Activated T-cell treated with anti-CD3 and anti-CD28 coated beads, Interleukin-2, amount 50 U/mL, for 48 hours (primary cell): ENCODE measurements at regions not wholly inside any gene's neighbourhood (a gene's known extent, or its start where the extent isn't known, plus 50 kb on each side); places are given as distances from the start of the nearest gene placed in this dataset.

Source experiments
- DNase-seq, 2 experiments: peaks; one replicate each; pipeline ENCODE4 v3.0.0-alpha.2; 2020

DNA sequence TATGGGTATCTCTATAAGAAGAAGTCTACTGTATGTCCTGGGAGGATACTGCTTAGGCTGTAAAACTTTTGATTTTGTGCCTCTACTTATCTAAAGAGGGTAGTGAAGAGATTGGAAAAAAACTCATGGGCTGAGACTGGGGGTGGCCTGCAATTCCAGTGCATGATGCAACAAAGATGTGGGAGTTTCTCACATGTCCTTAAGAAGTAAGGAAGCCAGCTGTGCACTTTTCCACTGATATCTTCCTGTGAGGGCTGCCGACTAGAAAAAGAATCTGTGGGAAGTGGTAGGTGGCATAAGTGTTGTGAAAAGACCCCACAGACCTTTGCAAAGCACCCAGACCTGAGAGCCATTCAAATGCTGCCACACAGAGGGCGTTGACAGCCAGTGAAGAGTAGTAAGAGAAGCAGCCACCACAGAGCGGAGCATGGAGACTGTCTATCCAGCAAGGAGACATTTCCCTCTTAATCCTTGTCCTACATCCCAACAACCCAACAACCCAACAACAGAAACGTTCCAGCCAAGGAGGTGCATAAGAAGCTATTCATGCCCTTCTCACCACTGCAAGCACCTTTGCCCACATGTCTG is 65.1 kb downstream of the PFDN4 start:
- DNase-seq: no peak

DNA sequence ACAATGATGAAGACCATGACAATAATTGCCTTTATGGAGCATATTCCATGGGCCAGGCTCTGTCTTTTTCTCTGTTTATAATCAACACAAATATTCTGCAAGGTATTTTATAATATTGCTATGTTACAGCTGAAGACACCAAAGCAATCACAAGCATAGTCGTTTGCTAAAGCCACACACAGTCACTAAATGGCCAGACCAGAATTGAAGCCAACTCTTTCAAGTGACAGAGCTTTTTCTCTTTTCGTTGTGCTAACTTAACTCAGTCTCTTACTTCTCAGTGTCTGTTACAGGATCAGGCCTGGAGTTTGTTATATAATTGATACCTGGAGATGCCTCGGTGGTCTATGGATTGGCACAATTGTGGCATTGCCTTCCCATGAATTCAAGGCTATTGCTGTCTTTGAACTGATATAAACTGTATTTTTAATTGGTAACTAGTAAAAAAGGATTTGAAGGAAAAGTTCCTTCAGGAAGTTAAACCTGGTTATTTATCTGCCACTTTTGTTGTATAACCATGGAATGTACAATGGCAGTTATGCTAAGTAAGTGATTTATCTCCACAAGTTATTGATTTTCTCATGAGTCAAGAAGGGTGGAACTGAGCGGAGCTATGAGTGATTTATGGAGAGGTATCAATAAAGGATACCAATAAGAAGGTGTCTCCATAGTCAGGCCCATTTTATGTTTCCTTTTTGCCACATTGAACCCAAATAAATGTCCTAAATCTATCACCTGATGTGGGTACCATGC is 67.6 kb downstream of the PFDN4 start:
- no peak for DNase-seq

DNA sequence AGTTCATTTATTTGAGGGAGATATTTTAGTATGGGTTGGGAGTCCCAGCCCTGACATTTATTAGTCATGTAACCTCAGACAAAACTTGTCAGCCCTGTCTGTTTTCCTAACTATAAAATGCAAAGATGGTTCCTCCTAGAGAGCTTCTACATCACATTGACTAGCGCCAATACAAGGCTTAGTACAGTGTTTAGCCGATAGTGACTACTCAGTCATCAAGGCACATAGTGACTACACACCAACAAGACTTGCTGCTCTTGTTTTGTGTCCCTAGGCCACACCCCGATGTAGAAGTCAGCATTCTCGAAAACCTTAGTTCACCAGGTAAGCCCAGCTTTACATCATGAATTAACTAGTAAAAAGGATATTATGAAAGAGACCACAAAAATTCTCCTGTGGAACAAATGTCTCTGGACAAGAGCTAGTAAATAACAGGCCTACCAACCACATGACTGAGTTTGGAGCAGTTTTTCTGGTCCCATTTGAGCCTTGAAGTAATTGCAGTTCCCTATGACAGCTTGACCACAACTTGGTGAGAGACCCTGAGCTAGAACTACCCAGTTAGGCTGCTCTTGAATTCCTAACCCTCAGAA is 68.8 kb downstream of the PFDN4 start:
- DNase-seq: no peak

DNA sequence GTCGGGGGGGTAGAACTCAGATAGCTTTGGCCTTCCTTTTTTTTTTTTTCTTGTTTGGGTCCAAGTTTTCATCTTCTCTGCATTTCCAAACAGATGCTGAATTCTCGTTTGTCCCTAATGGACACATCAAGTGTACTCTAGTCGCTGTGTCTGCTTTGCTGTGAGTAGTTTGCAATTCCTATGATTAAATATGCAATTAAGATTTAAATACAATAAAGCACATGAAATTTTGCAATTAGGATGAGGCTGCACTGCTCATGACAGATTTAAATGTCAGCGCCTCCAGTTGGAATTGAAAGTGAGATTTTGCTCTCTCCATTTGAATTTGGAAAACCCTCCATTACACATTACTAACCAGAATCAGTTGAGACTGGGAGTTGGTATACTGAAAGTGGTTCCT is 70.4 kb downstream of the PFDN4 start:
- DNase-seq: no peak

DNA sequence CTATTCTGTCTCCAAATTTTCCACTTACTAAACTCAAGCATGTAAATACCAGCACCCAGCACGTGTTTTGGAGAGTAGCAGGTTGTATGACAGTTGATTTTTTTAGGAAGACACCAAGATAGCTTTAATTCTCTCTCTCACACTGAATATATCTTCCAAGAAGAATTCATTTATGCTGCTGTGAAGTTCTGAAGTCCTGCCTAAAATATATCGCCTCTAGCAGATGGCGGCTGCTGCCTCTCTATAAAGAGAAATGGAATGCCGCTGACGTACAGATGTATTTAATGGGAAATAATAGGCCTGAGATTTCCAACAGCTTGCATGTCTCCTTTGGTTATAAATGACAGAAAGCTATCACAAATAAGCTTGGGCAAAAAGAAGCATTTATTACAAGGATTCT is 74.7 kb downstream of the PFDN4 start:
- no peak for DNase-seq

DNA sequence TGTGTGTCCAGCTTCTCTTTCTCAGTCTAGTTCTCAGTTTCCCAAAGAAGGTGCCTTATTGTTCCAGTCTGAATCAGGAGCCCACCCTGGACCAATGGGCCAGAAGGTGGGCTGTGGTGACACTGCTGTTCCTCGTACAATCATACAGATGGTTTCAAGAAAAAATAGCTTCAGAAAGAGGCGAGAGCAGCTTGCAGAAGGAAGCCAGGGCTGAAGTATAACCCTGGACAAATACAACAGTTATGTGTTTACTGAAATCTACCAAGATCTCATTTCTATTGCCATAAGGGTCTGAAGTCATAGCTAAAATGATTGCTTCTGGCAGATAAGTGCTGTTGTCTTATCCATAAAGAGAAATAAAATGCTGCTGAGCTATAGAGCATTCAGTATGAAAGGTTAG is 75.4 kb downstream of the PFDN4 start:
- DNase-seq: no peak

DNA sequence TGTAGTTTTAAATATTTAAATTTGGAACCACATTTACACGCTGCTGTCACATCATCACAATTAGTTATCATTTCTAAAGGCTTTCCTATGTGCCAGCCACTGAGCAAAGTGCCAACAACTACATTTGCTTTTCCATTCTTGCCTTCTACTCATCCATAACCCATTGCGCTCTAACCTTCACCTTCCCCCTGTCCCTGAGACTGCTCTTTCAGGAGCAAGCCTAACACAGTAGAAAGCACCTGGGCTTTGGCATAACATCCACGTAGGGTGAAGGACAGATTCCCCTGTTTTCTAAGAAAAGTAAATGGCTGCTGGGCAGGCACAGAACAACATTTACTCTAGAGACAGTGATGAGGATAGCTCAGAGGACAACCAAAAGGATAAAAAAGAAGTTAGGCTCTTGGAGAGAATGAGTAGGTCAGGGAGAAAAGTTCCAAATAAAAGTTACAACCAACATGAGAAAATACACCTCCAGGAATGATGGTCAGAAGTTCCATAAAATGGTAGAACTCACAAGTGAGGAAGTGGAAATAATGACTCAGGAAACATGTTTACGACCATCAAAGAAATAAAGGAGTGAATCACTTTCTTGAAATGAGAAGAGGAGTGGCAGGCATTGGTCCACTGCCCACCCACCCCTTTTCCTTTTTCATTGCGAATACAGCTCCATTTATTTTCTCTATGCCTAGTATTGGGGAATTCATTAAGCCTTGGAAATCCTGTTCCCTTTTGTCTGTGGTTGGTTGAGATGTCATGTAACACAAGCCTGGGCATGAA is 77.2 kb downstream of the PFDN4 start:
- DNase-seq: peak; percentile 45 to 48

DNA sequence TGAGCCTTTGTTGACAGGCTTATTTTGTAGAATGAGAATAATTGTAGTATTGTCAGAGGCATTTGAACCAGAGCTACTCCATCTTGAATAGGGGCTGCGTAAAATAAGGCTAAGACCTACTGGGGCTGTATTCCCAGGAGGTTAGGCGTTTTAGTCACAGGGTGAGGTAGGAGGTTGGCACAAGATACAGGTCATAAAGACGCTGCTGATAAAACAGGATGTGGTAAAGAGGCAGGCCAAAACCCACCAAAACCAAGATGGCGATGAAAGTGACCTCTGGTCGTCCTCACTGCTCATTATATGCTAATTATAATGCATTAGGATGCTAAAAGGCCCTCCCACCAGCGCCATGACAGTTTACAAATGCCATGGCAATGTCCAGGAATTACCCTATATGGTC is 82.7 kb downstream of the PFDN4 start:
- DNase-seq: no peak

DNA sequence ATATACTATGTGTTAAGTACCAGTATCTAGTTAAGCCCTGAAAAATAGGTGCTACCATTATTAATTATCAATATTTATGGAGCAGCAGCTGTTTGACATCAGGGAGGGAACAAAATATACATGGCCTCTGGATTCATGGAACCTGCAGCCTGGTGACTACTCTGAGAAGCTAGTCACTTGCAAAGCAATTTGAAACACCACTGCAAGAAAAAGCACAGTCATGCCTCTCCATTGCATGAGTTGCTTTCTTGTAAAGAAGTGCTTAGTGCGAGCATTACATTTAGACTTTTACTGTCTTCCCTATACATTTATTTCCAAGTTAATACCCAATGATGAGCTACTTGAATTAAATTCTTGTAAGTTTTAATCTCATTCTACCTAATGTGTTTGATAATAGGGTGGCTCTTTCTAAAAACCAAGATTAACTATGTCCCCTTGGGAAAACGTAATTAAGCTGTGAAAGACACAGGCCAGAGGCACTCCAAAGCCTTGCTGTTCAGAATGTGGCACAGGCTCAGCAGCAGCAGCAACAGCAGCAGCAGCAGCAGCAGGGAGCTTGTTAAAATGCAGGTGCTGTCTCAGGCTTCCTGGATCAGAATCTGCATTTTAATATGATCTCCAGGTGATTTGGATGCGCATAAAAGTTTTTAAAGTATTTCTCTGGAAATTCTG is 83.6 kb downstream of the PFDN4 start:
- DNase-seq: no peak

DNA sequence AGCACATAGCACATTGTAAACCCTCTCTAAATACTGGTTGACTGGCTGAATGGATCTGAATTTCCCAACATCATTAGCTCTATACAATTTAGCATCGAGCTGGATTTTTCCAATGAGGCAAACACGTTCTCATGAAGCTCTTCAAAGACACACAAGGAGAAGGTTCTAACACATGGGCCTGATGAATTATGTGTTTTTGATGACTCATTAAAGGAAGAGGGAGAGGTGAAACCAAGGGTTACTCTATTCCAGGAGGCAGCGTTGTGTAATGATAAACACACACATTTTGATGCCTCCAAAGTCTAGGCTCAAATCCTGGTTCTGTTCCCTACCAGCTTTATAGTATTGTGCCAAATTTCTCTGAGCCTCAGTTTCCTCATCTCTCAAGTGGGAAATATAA is 84.3 kb downstream of the PFDN4 start:
- DNase-seq: no peak

DNA sequence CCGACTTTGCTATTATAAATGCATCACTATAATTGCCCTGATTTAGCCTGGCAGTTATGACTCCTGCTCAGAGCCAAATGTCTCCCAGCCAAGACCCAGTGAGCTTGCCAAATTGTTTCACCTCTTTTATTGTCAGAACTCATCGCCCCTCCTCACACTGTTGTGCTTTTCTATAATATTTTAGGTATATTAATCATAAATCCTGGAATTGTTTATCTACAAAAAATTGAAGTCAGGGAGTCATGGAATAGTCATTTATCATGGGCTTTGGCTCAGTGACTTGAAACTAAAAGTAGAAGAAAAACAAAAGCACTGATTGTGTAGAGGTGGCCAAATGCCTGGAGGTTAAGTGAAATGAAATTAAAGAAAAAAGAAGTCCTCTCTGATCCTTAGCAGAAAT is 85.6 kb downstream of the PFDN4 start:
- DNase-seq: no peak

DNA sequence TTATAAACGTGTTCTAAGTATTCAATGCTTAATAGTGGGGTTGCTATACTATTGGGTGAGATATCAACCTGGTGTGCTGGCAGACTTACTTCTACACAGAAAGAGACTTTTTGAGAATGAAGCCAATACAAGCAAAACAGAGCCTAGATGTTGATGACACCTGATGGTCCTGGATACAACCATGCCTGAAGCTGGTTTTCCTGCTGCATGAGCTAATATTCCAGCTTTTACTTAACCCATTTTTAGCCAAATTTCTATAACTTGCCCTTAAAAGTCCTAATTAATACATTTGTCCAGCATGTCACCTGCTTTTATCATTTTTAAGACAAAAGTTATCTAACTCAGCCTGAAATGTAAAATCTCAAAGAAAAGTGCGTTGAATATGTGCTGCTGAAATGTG is 86.2 kb downstream of the PFDN4 start:
- no peak for DNase-seq

DNA sequence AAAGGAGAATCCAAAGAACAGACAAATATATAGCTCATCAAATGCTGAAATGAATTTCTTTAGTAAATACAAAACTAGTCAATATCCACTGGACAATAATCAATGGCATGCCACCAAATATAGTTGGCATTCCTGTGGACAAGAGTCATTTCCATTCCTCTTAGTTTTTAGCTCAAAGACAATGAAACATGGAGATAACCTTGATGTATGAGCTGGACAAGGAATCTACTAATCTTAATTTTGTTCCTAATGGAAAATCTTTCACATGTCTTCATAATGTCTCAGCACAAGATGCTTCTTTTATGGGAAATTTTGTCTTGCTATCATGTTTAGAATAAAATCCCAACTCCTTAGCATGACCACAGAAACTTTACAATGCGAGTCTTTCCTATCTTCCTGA is 87.8 kb downstream of the PFDN4 start:
- no peak for DNase-seq

DNA sequence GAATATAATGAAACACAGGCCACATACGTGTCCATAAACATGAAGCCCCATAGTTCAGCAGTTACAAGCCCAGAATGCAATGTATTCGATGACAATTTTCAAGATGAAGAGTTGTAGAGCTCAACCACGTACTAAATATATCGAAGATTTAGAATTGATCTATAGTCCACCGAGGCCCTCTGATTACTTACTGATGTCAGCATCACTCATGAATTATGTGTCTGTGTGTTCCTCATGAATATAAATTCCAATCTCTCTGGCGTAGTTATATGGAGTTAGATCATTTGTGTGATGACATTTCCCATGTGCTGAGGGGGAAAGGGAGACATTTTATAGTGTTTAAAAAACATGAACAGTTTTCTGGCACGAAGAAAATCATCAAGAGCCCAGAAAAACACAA is 97.5 kb downstream of the PFDN4 start:
- no peak for DNase-seq

DNA sequence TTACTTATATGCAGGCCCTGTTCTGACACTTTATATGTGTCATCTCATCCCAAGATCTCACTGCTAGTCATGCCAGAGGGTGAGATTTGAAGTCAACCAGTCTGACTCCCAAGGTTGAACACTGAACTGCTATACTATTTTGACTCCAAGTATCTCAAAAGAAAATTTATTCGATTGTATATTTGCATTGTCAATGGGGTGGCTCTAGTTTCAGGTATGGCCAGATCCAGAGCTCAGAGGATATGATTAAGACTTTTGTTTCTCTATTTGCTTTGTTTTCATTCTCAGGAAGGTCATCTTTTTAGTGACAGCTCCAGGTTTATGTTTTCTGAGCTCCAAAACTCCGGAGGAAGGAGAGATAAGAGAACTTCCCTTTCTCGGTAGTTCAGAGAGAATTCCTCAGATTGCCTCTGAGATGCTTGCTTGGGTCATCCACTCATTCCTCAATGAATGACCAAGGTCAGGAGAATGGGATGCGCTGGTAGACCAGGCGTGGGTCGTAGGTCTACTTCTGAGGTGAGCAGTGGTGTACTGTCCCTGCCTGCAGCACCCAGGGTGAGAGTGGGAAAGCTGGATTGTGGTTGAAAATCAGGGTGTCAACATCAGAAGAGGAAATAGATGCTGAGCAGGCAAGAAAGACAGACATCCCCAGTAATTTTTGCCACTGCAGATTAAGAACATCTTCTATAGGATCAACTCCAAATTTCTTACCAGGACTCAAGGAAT is 99.3 kb downstream of the PFDN4 start:
- no peak for DNase-seq

DNA sequence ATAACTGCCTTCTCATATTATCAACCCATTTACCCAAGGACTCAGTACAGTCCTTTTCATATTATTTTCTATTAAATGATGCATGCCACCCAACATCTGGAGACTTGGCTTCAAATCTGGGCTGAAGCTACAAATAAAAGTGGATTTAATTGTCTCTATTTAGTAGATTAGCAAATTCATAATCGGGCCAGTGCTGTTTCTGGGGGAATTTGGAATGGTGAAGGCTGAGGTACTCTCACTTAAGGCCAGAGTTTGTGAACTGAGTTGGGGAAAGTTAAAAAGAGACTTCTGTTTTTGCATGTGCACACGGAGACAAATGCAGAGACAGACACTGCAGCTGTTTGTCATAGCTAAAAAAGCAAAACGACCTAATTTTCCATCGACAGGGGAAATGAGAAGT is 100.9 kb downstream of the PFDN4 start:
- DNase-seq: no peak

DNA sequence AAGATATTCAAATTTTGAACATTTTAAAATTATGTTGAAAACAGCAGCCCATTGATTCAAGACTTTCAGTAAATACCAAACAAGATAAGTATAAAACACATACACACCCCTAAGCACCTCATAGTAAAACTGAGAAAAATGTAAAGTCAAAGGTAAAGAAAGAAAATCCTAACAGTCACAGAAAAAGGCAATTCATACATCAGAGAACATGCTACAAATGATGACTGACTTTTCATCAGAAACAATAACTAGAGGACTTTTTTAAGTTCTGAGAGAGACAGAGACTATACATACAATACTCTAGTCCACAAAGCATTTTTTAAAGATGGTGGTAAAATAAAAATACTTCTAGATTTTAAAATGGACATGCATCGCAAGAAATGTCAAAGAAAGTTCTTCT is 111.0 kb downstream of the PFDN4 start:
- DNase-seq: no peak

DNA sequence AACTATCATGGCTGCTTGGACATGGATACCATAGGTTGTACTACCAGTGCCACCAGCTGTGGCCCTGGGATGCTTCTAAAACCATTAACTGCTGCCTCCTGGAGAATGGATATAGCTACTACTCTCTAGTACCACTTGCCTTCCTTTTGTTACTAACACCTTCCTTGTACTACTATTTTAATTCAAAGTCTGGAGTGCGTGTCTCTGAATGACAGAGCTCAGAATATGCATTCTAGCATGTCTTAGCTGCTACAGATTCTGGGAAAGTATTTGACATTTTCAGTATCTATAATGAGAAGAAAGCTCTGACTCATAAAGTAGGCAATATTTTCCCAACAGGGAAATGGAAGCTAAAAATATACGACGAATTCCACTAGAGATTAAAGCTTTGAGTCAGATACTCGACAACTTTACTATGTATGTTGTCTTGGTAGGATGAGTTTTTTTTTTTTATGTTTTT is 112.3 kb downstream of the PFDN4 start:
- peak in 1 of 2 experiments; percentile 20 for DNase-seq

DNA sequence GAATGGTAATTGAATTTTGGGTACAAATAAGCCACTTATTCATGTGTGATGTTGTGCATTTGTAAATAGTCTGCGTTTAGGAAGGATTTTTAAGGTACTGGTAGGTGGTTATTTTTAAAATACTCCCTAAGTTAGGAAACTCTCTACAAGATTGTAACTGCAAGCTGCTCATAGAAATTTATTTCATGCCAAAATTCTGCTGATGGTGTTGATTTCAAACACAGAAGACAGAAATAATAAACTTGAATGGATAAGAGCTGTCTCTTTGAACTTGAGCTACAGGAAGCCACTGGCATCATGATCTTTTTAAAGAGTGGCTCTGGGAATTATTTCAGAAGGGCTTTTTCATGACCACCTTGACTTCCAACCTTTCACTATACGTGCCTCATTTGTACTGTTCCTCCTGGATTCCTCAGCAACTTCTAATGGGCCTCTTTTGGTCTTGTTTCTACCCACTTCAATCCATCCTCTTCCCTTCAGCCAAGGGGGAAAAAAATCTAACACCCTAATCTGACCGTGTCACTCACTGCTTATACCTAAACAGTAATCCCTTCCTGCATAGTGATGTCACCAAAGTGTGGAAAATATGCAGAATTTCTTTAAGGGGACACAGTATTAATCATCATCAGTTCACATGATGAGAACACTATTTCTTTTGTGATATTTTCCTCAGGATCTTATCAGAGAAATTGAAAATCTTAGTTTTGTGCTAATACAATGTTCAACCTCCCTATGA is 113.6 kb downstream of the PFDN4 start:
- no peak for DNase-seq

DNA sequence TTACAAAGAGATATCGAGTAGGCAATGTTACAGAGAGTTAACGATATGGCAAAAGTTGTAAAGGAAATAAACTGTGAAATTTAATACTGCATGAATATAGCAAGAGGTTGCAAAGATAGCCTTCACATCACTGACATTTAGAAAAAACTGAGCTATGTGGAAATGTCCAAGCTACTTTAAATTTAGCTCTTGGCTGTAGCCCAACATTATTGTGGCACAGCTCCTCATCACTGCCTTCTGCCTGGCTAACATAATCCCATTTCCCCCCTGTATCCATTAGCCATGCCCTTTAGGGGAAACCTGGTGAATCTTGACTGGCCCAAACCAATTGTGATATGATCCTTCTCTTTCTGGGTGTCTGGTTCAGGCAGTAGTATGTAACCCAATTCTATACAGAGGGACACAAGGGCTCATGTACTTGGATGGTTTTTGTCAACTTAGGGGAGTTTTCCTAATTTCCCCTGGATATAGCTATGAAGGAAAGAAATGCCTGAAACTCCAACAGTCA is 115.4 kb downstream of the PFDN4 start:
- DNase-seq: no peak

DNA sequence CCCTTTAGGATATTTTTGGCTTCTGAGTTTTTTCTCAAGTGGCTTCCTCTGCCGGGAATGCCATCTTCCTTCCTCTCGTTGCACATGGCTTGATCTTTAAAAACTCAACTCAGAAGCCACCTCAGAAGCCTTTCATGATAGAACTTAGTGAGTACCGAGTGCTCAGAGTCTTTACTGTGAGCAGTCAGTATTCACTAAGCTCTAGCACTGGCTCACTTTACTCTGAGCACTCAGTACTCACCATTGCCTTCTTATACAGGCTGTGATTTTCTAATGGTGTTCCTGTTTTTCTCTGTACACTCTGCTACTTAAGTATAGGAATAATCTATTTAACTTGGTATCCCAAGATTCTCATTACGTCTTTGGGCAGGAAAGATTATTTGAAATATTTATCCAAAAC is 116.2 kb downstream of the PFDN4 start:
- no peak for DNase-seq
